Spleen (tissue), 11 donors: ENCODE measurements at regions not wholly inside any gene's neighbourhood (a gene's known extent, or its start where the extent isn't known, plus 50 kb on each side); places are given as distances from the start of the nearest gene placed in this dataset.

Experiments
- DNase-seq: peaks from one replicate; pipeline ENCODE4 v3.0.0-alpha.2; 2020
- H3K27ac ChIP-seq, 8 donors: fragments of 200-600 bp; sonication (generic) in 7 of 8; 1 replicate in 4 of 8; 2 replicates in 4 of 8; pipeline versions ENCODE4 v1.5.0 to v1.8.0; 2016 to 2021; ENCODE audit warnings: inconsistent platforms in 4 of 8, mild to moderate bottlenecking in 4 of 8, moderate library complexity in 1 of 8
- H3K27me3 ChIP-seq, 7 donors: fragments of 200-600 bp; sonication (generic) in 6 of 7; replicated peaks in 1 of 7; 1 replicate in 4 of 7; 2 replicates in 3 of 7; pipeline versions ENCODE4 v1.5.0 to v1.8.0; 2016 to 2021; ENCODE audit warnings: inconsistent platforms in 3 of 7, mild to moderate bottlenecking in 1 of 7
- H3K36me3 ChIP-seq, 6 donors: fragments of 200-600 bp; sonication (generic) in 5 of 6; 1 replicate in 4 of 6; 2 replicates in 2 of 6; pipeline versions ENCODE4 v1.5.0 to v1.8.0; 2016 to 2021; ENCODE audit warnings: inconsistent platforms in 2 of 6
- H3K4me1 ChIP-seq, 6 donors: fragments of 200-600 bp; sonication (generic) in 5 of 6; 1 replicate in 3 of 6; 2 replicates in 3 of 6; pipeline versions ENCODE4 v1.5.0 to v1.8.0; 2016 to 2021; ENCODE audit warnings: inconsistent platforms in 3 of 6
- H3K4me3 ChIP-seq, 8 donors: fragments of 200-600 bp; sonication (generic) in 7 of 8; 1 replicate in 4 of 8; 2 replicates in 4 of 8; pipeline versions ENCODE4 v1.5.0 to v1.8.0; 2016 to 2021; ENCODE audit warnings: inconsistent platforms in 4 of 8, mild to moderate bottlenecking in 4 of 8, moderate library complexity in 2 of 8
- H3K9me3 ChIP-seq, 8 donors: fragments of 200-600 bp; sonication (generic) in 7 of 8; 1 replicate in 4 of 8; 2 replicates in 4 of 8; pipeline versions ENCODE4 v1.5.0 to v1.8.0; 2016 to 2021; ENCODE audit warnings: inconsistent platforms in 4 of 8
- POLR2A ChIP-seq, 3 donors: fragments of 450-650 bp; IDR thresholded peaks; one replicate each; pipeline ENCODE4 v1.5.1; 2017; ENCODE audit warnings: antibody characterized with exemption in 3 of 3, mild to moderate bottlenecking in 1 of 3
- POLR2AphosphoS5 ChIP-seq, 3 donors: sonication (generic); formaldehyde crosslinking; IDR thresholded peaks; one replicate each; pipeline ENCODE4 v1.5.1; 2017; ENCODE audit warnings: antibody characterized with exemption in 3 of 3
- WGBS, 5 donors: extraction: QIAGEN DNeasy Blood & Tissue Kit in 3 of 5; methylation state at CpG; one replicate each; pipeline versions ENCODE4 v1.1.5 to v1.1.7; 2013 to 2018; 5-methylcytosine and 5-hydroxymethylcytosine counted together
- intact Hi-C: fragments of 100-400 bp; cut with DNase I; formaldehyde crosslinking; loops from one replicate; pipeline ENCODE4 v1.15.0; 2023; ENCODE audit warnings: low total_unique reads
- TF ChIP-seq, protein P1 (sequence below), 11 experiments: fragments of 200-600 bp in 7 of 11; fragments of 450-650 bp in 4 of 11; sonication (generic) in 4 of 11; IDR thresholded peaks in 8 of 11; conservative IDR thresholded peaks in 3 of 11; 1 replicate in 7 of 11; 2 replicates in 4 of 11; pipeline versions ENCODE4 v1.4.0 to v1.8.0; 2016 to 2021; ENCODE audit warnings: antibody characterized with exemption in 11 of 11, inconsistent platforms in 4 of 11, mild to moderate bottlenecking in 1 of 11
- donor health status: healthy with polysubstance abuse.
- donor health status: DM: no; HTN: no; CAD: no; lungs with moderate emphysema.
- donor health status: DM: no; HTN: no; CAD: no.
- donor health status: Bipolar disorder and iron deficiency.
- donor health status: healthy.
- donor health status: DM: no; HTN: no; CAD: no.
- donor health status: DM: yes; HTN: yes; CAD: no.

DNA sequence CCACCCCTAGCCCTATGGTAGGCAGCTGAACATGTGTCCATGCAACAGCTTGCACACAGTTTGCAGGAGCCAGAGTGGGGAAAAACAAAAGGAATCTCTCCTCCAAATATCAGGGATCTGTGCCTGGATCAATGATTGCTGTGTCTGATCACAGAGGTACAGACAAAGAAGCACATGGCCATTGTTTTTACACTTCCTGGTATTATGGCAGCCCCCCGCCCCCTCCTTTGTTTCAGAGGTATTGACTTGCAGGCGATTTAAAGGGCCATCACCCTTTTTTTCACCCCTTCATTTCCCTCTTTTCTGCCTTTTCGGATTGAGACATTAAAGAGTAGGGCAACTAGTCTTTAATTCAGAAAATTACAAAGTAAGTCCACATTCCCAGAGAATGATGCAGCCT lies 453.0 kb upstream of the LUZP2 start:
- 67 to 83% (median 75%) methylated on average over 3 of the region's 3 CpGs for WGBS, 5 donors
- no peak for DNase-seq
- Histone ChIP-seq H3K27ac (no peak overlapping the region), H3K36me3 (no peaks in the 10 kb centered on the region), H3K9me3 (peaks cover 0 to 27% (median 11%) of the 10 kb centered on the region in 8 donors), H3K4me1 (no peaks in the 10 kb centered on the region), H3K27me3 (no peaks in the 10 kb centered on the region), H3K4me3 (no peak overlapping the region)
- intact Hi-C loops, result no loop called here
- TF ChIP-seq POLR2A (IDR thresholded peaks at IDR 0.05) (no peak), POLR2AphosphoS5 (IDR thresholded peaks at IDR 0.05) (no peak)

DNA sequence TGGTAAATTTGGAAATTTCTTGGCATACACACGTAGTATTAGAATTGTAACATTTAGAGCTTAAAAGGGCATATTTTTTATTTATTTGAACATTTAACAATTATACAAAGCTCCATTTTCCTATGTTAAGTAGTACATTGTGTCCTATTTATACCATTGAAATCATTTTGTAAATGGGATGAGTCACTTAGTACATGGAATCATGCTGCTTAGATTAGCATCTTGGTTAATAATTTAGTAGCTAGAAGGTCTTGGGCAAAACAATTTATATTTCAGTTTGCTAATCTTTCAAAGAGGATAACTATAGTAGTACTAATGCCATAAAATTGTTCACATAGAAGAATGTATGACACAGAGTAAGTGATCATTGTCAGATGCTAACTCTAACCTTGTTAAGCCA lies 450.1 kb upstream of the LUZP2 start:
- DNase-seq, result no peak
- H3K4me1 ChIP-seq, result no peaks in the 10 kb centered on the region
- H3K9me3 ChIP-seq, result peaks cover 0 to 40% (median 16%) of the 10 kb centered on the region in 8 donors
- no peaks in the 10 kb centered on the region for H3K27me3 ChIP-seq
- TF ChIP-seq, protein P1, sequence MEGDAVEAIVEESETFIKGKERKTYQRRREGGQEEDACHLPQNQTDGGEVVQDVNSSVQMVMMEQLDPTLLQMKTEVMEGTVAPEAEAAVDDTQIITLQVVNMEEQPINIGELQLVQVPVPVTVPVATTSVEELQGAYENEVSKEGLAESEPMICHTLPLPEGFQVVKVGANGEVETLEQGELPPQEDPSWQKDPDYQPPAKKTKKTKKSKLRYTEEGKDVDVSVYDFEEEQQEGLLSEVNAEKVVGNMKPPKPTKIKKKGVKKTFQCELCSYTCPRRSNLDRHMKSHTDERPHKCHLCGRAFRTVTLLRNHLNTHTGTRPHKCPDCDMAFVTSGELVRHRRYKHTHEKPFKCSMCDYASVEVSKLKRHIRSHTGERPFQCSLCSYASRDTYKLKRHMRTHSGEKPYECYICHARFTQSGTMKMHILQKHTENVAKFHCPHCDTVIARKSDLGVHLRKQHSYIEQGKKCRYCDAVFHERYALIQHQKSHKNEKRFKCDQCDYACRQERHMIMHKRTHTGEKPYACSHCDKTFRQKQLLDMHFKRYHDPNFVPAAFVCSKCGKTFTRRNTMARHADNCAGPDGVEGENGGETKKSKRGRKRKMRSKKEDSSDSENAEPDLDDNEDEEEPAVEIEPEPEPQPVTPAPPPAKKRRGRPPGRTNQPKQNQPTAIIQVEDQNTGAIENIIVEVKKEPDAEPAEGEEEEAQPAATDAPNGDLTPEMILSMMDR (IDR thresholded peaks at IDR 0.05 in 8 of 11, conservative IDR thresholded peaks at IDR 0.05 in 3 of 11), result no peak
- TF ChIP-seq POLR2AphosphoS5 (IDR thresholded peaks at IDR 0.05), result no peak
- no peak for TF ChIP-seq POLR2A (IDR thresholded peaks at IDR 0.05)
- no peaks in the 10 kb centered on the region for H3K36me3 ChIP-seq
- no peak overlapping the region for H3K27ac ChIP-seq
- intact Hi-C loops, result no loop called here
- WGBS, 5 donors, result 57 to 84% (median 71%) methylated on average over 1 of the region's 1 CpG
- H3K4me3 ChIP-seq, result no peak overlapping the region

- TF ChIP-seq POLR2AphosphoS5 (IDR thresholded peaks at IDR 0.05) (no peak), POLR2A (IDR thresholded peaks at IDR 0.05) (no peak)
- TF ChIP-seq, protein P1 (IDR thresholded peaks at IDR 0.05 in 8 of 11, conservative IDR thresholded peaks at IDR 0.05 in 3 of 11), result no peak
- Histone ChIP-seq H3K27ac (no peak overlapping the region), H3K9me3 (peaks cover 0 to 2% (median 0%) of the 10 kb centered on the region in 8 donors), H3K4me1 (no peaks in the 10 kb centered on the region), H3K36me3 (no peaks in the 10 kb centered on the region), H3K4me3 (no peak overlapping the region), H3K27me3 (no peaks in the 10 kb centered on the region)
- no peak for DNase-seq
- intact Hi-C loops, result no loop called here
These were observed 440.8 kb upstream of the LUZP2 start for GRCh38 chr11:24056051-24056450.

DNA sequence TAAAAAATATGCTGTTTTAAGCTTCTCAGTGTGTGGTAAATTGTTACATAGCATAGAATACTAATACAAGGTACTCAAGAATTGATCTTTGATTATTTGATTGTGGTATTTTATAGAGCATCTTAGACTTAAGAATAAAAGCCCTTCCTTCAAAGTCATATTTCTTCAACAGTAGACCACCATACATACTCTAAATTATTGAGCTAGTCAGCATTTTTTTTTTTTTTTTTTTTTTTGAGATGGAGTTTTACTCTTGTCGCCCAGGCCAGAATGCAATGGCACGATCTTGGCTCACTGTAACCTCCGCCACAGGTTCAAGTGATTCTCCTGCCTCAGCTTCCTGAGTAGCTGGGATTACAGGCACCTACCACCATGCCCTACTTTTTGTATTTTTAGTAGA lies 436.7 kb upstream of the LUZP2 start:
- no peak for TF ChIP-seq POLR2AphosphoS5 (IDR thresholded peaks at IDR 0.05)
- TF ChIP-seq POLR2A (IDR thresholded peaks at IDR 0.05), result no peak
- H3K4me1 ChIP-seq, result no peaks in the 10 kb centered on the region
- H3K4me3 ChIP-seq, result no peak overlapping the region
- DNase-seq, result no peak
- no peaks in the 10 kb centered on the region for H3K27me3 ChIP-seq
- H3K9me3 ChIP-seq, result no peaks in the 10 kb centered on the region
- H3K27ac ChIP-seq, result no peak overlapping the region
- WGBS, 5 donors, result 85 to 100% (median 95%) methylated on average over 3 of the region's 3 CpGs
- intact Hi-C loops, result no loop called here
- H3K36me3 ChIP-seq, result no peaks in the 10 kb centered on the region

DNA sequence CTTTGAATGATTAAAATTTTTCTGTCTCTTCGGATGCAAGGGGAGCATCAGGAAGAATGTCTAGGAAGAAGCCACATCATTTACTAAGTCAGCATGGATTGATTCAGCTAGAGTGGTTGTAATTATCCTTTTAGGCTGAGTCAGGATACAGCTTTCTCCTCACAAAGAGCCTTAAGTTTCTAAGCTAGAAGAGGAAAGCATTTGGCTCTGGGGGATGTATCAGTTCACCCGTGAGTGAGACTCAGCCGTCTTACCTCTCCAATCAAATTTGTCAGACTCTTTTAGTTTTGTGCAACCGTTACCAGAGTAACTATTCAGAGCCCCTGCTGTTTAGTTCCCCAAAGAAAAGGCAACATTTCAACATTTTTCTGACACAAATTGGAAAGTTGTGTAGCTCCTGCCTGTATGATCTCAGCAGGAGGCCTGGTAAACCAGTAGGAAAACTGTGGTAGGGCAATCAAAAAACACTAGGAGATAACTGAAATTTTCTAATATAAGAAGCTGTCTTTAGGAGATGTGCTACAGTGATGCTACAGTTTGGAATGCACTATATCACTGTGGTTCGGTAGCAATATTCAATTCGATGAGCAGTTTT lies 432.4 kb upstream of the LUZP2 start:
- TF ChIP-seq, protein P1 (IDR thresholded peaks at IDR 0.05 in 8 of 11, conservative IDR thresholded peaks at IDR 0.05 in 3 of 11), result no peak
- no peak for TF ChIP-seq POLR2AphosphoS5 (IDR thresholded peaks at IDR 0.05)
- TF ChIP-seq POLR2A (IDR thresholded peaks at IDR 0.05), result no peak
- DNase-seq, result no peak
- Histone ChIP-seq H3K4me3 (no peak overlapping the region), H3K27me3 (no peaks in the 10 kb centered on the region), H3K36me3 (no peaks in the 10 kb centered on the region), H3K4me1 (no peaks in the 10 kb centered on the region), H3K9me3 (no peaks in the 10 kb centered on the region), H3K27ac (no peak overlapping the region)
- intact Hi-C loops, result no loop called here
- 73 to 84% (median 76%) methylated on average over 6 of the region's 6 CpGs for WGBS, 5 donors
